Occipital lobe (tissue), 1 donor: ENCODE measurements at regions not wholly inside any gene's neighbourhood (a gene's known extent, or its start where the extent isn't known, plus 50 kb on each side); places are given as distances from the start of the nearest gene placed in this dataset.
"Not testable (repeated sequence)": the region's sequence is repeated elsewhere in the genome, so short reads cannot be mapped to it uniquely, and the experiment has no call there.

Experiments
- DNase-seq: peaks from one replicate; lab custom pipeline; 2025; lab: John Stamatoyannopoulos, UW

DNA sequence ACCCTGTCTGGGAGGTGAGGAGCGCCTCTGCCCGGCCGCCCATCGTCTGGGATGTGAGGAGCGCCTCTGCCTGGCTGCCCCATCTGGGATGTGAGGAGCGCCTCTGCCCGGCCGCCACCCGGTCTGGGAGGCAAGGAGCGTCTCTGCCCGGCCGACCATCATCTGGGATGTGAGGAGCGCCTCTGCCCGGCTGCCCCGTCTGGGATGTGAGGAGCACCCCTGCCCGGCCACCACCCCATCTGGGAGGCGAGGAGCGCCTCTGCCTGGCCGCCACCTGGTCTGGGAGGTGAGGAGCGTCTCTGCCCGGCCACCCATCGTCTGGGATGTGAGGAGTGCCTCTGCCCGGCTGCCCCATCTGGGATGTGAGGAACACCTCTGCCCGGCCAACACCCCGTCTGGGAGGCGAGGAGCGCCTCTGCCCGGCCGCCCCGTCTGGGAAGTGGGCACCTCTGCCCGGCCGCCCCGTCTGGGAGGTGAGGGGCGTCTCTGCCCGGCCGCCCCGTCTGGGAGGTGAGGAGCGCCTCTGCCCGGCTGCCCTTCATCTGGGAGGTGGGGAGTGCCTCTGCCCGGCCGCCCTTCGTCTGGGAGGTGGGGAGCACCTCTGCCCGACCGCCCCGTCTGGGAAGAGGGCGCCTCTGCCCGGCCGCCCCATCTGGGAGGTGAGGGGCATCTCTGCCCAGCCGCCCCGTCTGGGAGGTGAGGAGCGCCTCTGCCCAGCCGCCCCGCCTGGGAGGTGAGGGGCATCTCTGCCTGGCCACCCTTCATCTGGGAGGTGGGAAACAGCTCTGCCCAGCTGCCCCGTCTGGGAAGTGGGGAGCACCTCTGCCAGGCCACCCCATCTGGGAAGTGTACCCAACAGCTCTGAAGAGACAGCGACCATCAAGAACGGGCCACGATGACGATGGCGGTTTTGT is 399.7 kb downstream of the CAAP1 start:
- DNase-seq: not testable (repeated sequence)

- DNase-seq: not testable (repeated sequence)
These were observed 400.5 kb downstream of the CAAP1 start for GRCh38 chr9:26491922-26492607.

GRCh38 chr9:26483991-26484390 is 408.6 kb downstream of the CAAP1 start:
- DNase-seq: no peak

DNA sequence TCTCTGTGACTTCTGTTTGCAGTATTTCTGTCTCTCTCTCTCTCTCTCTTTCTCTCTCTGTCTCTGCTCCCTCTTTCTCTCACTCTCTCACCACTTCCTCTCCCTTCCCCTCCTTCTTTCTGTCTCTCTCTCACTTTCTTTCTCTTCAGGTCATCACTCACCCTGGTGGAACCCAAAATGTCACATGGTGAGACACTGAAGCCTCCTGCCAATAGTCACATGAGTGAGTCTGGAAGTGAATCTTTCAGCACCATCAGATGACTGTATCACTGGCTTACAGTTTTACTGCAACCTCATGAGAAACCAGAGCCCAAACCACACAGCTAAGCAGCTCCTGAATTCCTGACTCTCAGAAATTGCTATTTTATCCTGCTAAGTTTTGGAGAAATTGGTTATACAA is 414.6 kb downstream of the CAAP1 start:
- DNase-seq: no peak

DNA sequence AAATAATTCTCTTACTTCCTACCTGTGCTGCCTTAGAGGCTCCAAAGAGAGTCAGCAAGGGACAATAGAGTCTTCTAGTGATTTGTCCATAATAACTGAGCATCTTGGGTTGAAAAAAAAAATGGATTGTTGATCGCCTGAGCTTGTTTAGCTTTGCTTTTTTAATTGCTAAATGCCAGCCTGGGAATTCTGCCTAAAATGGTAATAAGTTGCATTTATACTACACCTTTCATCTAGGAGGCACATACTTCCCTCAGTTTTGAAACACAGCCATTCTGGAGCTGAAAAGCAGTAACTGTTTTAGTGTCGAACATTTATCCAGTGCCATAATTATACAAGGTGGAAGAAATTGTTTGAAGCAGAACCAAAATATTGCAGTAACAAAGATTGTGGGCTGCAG is 421.3 kb downstream of the CAAP1 start:
- no peak for DNase-seq

DNA sequence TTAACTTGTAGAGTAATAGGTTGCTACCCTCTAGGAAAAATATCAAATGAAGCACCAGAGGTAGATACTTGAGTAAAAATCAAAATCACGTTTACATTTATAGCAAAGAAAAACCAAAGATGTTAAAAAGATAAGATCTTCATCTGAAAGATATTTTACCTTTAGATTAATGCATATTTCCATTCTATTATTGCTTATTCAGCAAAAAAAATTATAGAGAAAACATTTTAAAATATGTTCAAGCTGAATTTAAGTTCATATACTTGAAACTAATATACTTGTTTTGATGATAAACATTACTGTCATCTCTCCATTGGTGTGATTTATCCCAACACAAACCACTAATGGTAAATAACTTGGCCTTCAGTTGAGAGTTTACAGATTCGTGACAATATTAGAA is 422.3 kb downstream of the CAAP1 start:
- DNase-seq: no peak

DNA sequence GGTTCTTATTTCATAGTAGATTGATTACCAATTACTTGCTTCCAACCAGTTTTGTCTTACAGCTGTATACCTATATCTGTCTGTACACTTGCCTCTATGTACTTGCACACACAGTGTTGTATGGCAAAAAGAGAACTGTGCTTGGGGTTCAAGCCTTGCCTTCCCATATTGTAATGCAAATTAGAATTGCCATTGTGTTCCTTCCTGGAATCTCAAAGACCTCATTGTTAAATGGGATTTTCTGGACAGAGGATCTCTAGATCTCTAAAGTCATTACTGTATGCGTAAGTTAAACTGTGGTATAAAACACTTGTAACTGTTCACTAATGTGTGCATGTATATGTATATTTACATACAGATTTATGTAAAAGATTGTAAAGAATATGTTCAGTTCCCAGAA is 428.8 kb downstream of the CAAP1 start:
- DNase-seq: no peak

GRCh38 chr9:26462751-26463150 is 429.9 kb downstream of the CAAP1 start:
- DNase-seq: no peak

- DNase-seq: no peak
These were observed 430.4 kb downstream of the CAAP1 start for GRCh38 chr9:26462213-26462612.

DNA sequence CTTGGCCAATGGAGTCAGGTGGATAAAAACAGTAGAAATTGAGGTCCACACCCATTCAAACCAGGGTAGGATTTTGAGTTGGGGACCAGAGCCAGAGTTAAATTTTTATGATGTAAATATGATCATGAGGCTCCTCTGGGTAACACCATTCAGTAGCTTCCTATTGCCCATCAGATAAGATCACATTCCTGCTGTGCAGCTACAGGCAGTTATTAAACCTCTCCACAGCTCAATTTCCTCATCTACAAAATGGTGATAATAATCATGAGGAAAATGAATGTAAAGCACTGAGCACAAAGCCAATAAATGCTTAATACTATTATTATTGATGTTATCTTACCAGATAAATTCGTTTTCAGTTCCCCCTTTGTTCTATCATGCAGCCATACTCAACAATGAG is 432.0 kb downstream of the CAAP1 start:
- no peak for DNase-seq

DNA sequence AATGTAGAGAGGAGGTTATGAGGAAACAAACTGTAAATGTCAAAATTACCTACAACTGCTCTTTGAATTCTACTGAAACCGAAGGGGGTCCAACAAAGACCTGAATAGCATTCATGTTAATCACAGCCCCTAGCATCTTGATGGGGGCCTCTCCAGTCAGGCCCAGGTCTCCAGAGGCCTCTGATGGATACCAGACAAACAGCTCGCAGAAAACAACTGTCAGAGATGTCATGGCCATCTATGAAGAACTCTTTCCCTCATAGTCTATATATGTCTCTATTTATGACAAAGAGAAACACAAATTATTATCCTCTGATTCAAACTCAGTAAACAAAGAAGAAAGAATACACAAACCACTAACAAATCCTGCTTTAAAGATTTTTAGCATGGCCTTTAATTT is 432.6 kb downstream of the CAAP1 start:
- DNase-seq: no peak

DNA sequence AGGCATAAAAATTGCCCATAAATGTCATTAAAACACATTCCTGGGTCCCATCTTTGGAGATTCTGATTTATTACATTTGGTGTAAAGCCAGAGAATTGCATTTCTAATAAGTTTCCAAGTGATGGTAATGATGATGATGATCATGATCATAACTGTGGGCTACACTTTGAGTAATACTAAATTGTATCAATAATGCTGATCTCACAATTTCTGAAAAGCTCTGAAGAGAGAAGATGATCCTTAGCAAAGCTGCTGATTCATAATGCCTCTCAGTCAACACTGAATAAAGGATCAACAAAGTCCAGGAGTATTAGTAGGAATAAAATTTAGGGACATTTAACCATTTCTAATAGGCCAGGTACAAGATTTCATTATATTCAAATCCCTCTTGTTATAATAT is 434.5 kb downstream of the CAAP1 start:
- no peak for DNase-seq

DNA sequence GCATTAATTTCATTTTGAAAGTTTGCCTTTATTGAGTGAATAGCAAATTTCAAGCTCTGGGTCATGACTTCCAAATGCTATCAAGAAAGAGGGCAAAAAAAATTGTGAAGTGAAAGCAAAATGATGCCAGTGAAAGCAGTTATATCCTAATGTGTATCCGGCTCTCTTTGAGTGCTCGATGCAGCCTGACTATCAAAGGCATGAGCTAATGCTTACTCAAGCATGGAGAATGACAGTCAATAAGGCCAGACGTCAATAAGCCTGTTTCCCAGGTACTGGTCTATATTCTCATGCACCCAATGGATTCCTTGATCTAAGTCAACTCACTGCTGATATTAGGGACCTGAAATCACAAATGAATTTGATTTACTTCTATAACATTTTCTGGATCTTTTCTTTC is 435.5 kb downstream of the CAAP1 start:
- DNase-seq: no peak

DNA sequence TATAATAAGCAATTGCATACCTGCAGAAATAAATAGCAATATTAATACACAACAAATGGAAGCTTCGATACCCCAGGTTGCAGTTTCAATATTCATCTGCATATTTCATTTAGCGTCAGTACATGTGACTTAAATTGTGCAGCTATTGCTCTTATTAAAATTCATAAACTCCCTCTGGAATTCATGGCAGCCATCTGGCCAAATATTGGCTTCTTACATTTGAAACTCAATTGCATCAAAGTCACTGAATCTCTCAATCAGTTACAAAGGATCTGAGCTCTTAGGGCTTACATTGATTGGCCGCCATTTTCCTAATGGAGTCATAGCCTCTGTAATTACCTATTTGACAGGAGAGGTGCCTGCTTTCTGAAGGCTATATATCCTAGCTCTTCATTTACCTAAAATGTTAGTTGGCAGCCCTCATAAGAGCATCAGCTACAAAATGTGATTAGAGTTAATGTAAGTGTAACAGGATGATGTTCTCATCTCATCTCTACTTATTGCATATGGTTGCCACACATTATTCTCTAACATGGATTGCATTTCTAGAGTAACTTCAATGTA is 453.5 kb downstream of the CAAP1 start:
- DNase-seq: no peak

DNA sequence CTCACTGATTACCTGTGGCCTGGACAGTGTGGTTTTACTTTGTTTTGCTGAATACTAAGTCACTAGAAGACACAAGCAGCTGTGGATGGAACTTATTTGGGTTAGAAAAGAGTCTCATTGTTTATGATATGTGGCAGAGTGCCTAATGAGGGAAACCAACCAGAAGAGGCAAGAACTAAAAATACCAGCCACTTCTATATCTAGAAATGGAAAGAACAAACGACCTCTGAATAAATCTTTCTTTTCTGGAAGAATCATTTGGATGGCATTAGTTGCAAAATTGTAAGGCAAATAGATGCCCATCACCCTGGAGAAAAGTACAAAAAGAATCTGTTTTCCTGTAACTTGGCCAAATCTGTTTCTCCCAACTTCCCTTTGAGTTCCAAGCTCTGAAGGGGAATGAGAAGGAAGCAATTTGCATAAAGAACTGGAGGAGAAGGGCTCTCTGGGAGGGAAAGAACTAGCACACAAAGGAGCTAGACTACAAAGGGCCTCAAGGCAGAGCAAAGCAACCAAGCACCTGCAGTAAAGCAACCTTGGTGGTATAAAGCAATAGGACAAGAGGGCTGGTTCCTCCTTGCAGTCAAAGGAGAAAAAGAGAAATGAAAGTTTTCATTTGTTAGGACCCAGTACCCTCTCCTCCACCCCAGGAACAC is 455.4 kb downstream of the CAAP1 start:
- DNase-seq: no peak

DNA sequence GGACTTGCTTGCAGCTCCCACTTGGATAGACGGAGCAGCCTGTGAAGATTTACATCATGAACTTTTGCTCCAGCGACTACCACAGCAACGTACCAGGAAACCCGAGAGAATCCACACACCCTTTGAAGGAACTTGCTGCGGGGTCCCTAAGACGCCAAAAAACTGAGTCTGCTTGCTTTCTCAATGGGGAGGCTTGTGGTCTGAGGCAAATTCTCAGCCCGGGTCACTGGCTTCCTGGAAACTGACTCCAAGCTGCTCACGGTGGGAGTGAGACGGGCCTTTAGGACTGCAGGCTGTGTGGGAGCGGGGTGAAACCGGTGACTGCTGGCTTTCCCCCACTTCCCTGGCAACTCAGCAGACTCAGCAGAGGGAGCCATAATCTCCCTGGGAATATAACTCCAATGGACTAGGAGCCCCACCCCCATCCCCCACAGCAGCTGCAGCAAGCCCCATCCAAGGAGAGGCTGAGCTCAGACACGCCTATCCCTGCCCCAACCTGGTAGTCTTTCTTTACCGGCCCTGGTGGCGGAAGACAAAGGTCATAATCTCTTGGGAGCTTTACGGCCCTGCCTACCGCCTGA is 466.0 kb downstream of the CAAP1 start:
- DNase-seq: no peak

GRCh38 chr9:26418480-26418879 is 474.1 kb downstream of the CAAP1 start:
- DNase-seq: no peak

- no peak for DNase-seq
These were observed 477.1 kb downstream of the CAAP1 start for GRCh38 chr9:26415528-26415927.

GRCh38 chr9:26413611-26414010 is 479.0 kb downstream of the CAAP1 start:
- DNase-seq: no peak

DNA sequence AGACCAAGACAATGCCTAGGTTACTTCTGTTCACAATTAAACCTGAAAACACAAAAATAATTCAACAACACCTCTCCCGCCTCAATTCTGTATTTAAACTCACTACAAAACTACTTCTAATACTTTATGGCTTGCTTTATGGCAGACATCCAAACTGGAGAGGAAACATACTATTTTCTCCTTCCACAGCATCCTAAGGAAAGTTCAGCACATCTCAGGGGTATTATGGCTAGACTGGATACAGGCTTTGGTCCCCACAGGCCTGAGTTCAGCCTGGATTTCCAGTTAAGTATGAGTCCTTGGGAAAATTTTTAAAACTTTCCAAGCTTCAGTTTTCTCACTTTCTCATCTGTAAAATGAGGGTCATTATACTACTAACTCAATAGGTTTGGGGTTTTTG is 480.2 kb downstream of the CAAP1 start:
- DNase-seq: no peak

DNA sequence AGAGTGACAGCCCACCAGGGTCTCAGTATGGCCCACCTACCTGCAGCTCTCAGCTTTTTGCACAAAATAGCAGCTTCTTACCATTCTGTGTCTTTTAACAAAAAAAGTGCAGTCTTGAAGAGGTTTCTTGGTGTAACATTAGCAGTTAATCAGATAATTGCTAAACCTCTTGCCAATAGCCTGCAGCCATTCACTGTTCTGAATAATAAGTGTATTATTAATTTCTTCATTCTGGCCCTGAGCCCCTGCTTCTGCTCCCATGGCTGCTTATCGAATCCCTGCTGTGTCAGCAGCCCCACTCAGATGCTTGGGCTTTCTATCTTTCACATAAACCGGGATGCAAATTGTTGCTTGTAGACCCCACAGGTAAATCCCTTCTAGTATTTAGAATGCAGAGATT is 485.9 kb downstream of the CAAP1 start:
- no peak for DNase-seq

GRCh38 chr9:26399556-26399955 is 493.0 kb downstream of the CAAP1 start:
- no peak for DNase-seq
